RWPE2 (cell line): ENCODE measurements at regions not wholly inside any gene's neighbourhood (a gene's known extent, or its start where the extent isn't known, plus 50 kb on each side); places are given as distances from the start of the nearest gene placed in this dataset.

Source experiments
- ATAC-seq: fragments of 200-7000 bp; cut with Tn5 transposase; 3 replicates; pipeline ENCODE4 v1.9.1; 2021; ENCODE audit warnings: low read depth
- DNase-seq: peaks from one replicate; pipeline ENCODE4 v3.0.0-alpha.2; 2020; ENCODE audit warnings: low spot score
- H3K27ac ChIP-seq: fragments of 450-650 bp; 2 replicates; pipeline ENCODE4 v1.5.1; 2017; ENCODE audit warnings: mild to moderate bottlenecking; ENCODE audit not compliant: poor library complexity, severe bottlenecking
- H3K27me3 ChIP-seq: fragments of 250-450 bp; sonication (Bioruptor Pico); 2 replicates; pipeline ENCODE4 v1.5.1; 2021; ENCODE audit warnings: mild to moderate bottlenecking, moderate library complexity; ENCODE audit not compliant: insufficient read depth, poor library complexity, severe bottlenecking
- H3K36me3 ChIP-seq: fragments of 250-450 bp; sonication (Bioruptor Pico); 2 replicates; pipeline ENCODE4 v1.5.1; 2020; ENCODE audit warnings: low read depth, mild to moderate bottlenecking, moderate library complexity
- H3K4me1 ChIP-seq: fragments of 250-450 bp; sonication (Bioruptor Pico); 2 replicates; pipeline ENCODE4 v1.5.1; 2021; ENCODE audit warnings: mild to moderate bottlenecking, moderate library complexity; ENCODE audit not compliant: insufficient read depth, poor library complexity, severe bottlenecking
- H3K4me3 ChIP-seq: fragments of 250-450 bp; sonication (Bioruptor Pico); 2 replicates; pipeline ENCODE4 v1.5.1; 2021; ENCODE audit warnings: mild to moderate bottlenecking, moderate library complexity; ENCODE audit not compliant: severe bottlenecking
- H3K9me3 ChIP-seq: fragments of 250-450 bp; sonication (Bioruptor Pico); 2 replicates; pipeline ENCODE4 v1.5.1; 2021; ENCODE audit warnings: mild to moderate bottlenecking, moderate library complexity; ENCODE audit not compliant: severe bottlenecking
- TF ChIP-seq, protein P1 (sequence below): fragments of 450-650 bp; IDR thresholded peaks from one replicate; pipeline ENCODE4 v1.5.1; 2017; ENCODE audit warnings: mild to moderate bottlenecking, moderate library complexity; ENCODE audit not compliant: poor library complexity, severe bottlenecking

DNA sequence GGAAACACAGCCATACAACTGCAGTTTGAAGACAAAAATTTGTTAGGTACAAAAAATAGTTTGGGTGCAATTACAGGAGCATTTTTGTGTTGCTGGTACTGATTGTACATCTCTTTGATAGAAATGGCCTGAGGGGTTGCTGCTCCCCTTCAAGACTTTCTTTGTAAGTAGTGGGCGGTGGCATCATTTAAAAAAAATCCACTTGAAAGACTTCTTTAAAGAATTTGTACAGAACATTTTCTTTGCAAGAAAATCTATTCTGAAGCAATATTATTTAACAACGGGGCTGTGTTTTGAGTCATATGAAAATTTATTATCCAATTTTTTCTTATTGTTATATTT lies 144.1 kb upstream of the CAV2 start:
- peak overlapping the region; percentile 99 for H3K27ac ChIP-seq
- ATAC-seq, result no peak

DNA sequence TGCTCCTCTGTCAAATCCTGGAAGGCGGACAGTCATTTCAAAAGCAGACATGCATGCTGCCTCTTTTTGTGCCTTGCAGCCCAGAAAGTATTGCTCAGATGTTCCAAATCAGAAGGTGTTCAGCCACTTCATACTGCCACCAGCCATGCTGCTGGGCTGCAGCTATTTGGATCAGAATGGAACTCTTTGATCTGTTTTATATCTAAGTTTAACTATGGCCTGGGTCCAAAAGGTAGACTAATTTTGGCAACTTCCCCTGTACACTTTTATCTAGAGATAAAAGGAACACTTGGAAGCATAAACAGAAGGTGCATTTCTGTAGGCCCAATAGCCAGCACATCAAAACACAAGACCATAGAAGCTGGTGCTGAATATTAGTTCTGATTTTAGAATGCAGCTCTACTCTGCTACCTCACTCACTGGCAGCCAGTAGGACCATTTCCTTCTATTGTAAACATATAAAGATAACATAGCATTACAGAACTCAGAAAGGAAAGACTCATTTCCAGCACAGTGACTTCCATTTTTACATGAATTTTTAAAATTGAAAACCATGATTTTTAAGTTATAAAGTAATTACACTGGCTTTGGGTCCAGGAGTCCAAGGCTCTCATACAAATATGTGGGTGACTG lies 143.1 kb upstream of the CAV2 start:
- DNase-seq (no peak), ATAC-seq (no peak)
- H3K27me3 ChIP-seq, result no peaks in the 10 kb centered on the region
- TF ChIP-seq, protein P1, sequence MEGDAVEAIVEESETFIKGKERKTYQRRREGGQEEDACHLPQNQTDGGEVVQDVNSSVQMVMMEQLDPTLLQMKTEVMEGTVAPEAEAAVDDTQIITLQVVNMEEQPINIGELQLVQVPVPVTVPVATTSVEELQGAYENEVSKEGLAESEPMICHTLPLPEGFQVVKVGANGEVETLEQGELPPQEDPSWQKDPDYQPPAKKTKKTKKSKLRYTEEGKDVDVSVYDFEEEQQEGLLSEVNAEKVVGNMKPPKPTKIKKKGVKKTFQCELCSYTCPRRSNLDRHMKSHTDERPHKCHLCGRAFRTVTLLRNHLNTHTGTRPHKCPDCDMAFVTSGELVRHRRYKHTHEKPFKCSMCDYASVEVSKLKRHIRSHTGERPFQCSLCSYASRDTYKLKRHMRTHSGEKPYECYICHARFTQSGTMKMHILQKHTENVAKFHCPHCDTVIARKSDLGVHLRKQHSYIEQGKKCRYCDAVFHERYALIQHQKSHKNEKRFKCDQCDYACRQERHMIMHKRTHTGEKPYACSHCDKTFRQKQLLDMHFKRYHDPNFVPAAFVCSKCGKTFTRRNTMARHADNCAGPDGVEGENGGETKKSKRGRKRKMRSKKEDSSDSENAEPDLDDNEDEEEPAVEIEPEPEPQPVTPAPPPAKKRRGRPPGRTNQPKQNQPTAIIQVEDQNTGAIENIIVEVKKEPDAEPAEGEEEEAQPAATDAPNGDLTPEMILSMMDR, result no peak
- peak overlapping the region; percentile 99 for H3K27ac ChIP-seq
- H3K36me3 ChIP-seq, result no peaks in the 10 kb centered on the region
- H3K4me3 ChIP-seq, result no peak overlapping the region
- peaks cover 51% of the 10 kb centered on the region for H3K4me1 ChIP-seq
- no peaks in the 10 kb centered on the region for H3K9me3 ChIP-seq

More for the DNA sequence above, 144.1 kb upstream of the CAV2 start:
- DNase-seq, result no peak
- Histone ChIP-seq H3K9me3 (no peaks in the 10 kb centered on the region), H3K4me1 (peaks cover 51% of the 10 kb centered on the region), H3K27me3 (no peaks in the 10 kb centered on the region), H3K4me3 (no peak overlapping the region), H3K36me3 (no peaks in the 10 kb centered on the region)
- TF ChIP-seq, protein P1, result no peak

DNA sequence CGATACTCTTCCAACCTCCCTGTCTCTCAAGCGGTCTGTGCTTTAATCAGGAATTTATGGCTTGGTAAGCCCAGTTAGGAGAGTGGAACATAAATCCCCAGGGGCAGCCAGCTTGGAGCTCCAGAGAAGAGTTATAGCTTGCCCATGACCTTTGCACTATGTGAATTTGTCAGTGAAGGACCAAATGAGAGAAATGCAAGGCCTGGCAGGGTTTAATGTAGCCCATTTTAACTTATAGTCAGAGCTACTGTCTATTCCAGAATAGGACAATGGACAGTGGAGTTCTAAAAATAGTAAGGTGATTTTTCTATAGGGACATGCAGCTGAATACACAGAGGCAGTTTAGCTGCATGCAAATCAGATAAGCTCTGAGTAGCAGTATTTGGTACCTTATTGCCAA lies 142.6 kb upstream of the CAV2 start:
- no peak for ATAC-seq
- peaks cover 51% of the 10 kb centered on the region for H3K4me1 ChIP-seq
- H3K27me3 ChIP-seq, result no peaks in the 10 kb centered on the region
- no peaks in the 10 kb centered on the region for H3K36me3 ChIP-seq
- no peaks in the 10 kb centered on the region for H3K9me3 ChIP-seq
- peak overlapping the region; percentile 99 for H3K27ac ChIP-seq
- H3K4me3 ChIP-seq, result no peak overlapping the region
- TF ChIP-seq, protein P1, result no peak
- DNase-seq, result no peak

DNA sequence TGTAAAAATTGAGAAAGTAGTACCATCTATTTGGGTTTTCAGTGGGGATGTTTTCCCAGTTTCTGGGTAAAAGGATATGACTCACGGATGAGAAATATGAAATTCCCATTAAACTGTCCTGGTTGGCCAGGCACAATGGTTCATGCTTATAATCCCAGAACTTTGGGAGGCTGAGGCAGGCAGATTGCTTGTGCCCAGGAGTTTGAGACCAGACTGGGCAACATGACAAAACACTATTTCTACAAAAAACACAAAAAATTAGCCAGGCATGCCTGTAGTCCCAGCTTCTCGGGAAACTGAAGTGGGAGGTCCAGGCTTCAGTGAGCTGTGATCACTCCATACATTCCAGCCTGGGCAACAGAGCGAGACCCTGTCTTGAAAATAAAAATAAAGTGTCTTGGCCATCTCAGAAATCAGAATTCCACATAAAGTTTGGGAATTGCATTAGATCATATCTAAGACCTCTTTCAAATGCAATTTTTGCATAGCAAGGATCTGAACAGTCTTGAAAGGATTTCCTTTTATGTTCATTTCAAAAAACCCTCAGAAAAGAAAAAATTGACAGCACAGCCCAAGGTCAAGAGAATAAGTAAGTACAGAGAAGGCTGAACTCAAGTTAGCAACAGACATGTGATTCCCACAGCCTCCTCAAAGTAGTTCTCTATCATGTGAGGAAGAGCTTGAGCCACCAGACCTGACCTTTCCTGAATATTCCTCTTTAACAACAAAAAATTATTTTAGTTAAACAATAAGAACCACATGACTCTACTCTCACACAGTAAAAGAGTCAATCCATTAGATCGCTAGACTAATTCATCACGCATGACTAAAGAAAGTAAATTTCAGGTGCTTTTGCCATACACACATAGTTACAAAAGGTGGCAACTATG lies 141.5 kb upstream of the CAV2 start:
- no peaks in the 10 kb centered on the region for H3K9me3 ChIP-seq
- H3K27me3 ChIP-seq, result no peaks in the 10 kb centered on the region
- H3K4me1 ChIP-seq, result peaks cover 55% of the 10 kb centered on the region
- DNase-seq, result no peak
- ATAC-seq, result no peak
- no peaks in the 10 kb centered on the region for H3K36me3 ChIP-seq
- H3K27ac ChIP-seq, result peak overlapping the region; percentile 99
- TF ChIP-seq, protein P1, result no peak
- no peak overlapping the region for H3K4me3 ChIP-seq

DNA sequence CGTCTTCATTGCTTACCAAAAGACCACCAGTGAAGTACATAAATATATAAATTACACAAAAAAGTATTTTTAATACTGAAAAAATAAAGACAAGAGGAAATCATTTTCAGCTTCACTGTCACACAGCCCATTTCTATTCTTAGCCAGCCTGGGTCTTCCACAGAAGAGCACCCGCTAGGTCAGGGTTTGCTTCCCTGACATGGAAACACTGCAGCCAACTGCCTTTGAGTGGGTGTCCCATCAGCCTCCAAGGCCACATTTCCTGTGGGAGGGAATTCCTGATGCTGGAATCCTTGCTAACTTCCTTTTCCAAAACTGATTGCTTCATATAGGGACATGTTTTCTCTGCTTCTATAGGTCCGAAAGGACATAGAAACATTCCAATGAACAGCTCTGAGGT lies 137.8 kb upstream of the CAV2 start:
- Histone ChIP-seq H3K27me3 (no peaks in the 10 kb centered on the region), H3K27ac (no peak overlapping the region), H3K4me3 (no peak overlapping the region), H3K9me3 (no peaks in the 10 kb centered on the region), H3K4me1 (peaks cover 32% of the 10 kb centered on the region), H3K36me3 (no peaks in the 10 kb centered on the region)
- TF ChIP-seq, protein P1, result no peak
- no peak for DNase-seq
- no peak for ATAC-seq
